Activated B cell treated with CpG ODN at 0.5 μM for 24 hours (primary cell): ENCODE measurements at regions not wholly inside any gene's neighbourhood (a gene's known extent, or its start where the extent isn't known, plus 50 kb on each side); places are given as distances from the start of the nearest gene placed in this dataset.
A peak's percentile ranks its signal among the peaks of the same experiment; 100 is the strongest.

Experiments used
- ATAC-seq: fragments of 200-7000 bp; cut with Tn5 transposase; one replicate; pipeline ENCODE4 v1.10.0; 2021; ENCODE audit warnings: low read depth, mild to moderate bottlenecking, moderate library complexity
- CTCF ChIA-PET: fragments of 350-600 bp; sonication (Branson Sonifier 250); formaldehyde crosslinking; loops from one replicate; lab custom pipeline; 2021; ENCODE audit warnings: antibody characterized with exemption; lab: Charles Lee
- POLR2A ChIA-PET: fragments of 350-600 bp; sonication (Branson Sonifier 250); formaldehyde crosslinking; loops from one replicate; lab custom pipeline; 2021; ENCODE audit warnings: antibody characterized with exemption; lab: Charles Lee
- DNase-seq: peaks from one replicate; pipeline ENCODE4 v3.0.0; 2022
- H3K27ac Mint-ChIP-seq: one replicate; pipeline ENCODE4 v1.8.0; 2020; ENCODE audit warnings: mixed read lengths
- H3K27me3 Mint-ChIP-seq: one replicate; pipeline ENCODE4 v1.8.0; 2021; ENCODE audit warnings: mixed read lengths
- H3K36me3 Mint-ChIP-seq: one replicate; pipeline ENCODE4 v1.8.0; 2021; ENCODE audit warnings: low read depth, mixed read lengths
- H3K4me1 Mint-ChIP-seq: one replicate; pipeline ENCODE4 v1.8.0; 2021; ENCODE audit warnings: mixed read lengths
- H3K4me3 Mint-ChIP-seq: one replicate; pipeline ENCODE4 v1.8.0; 2020; ENCODE audit warnings: mild to moderate bottlenecking, mixed read lengths
- H3K9me3 Mint-ChIP-seq: one replicate; pipeline ENCODE4 v1.8.0; 2020; ENCODE audit warnings: mixed read lengths
- CTCF ChIP-seq: fragments of 200-600 bp; IDR thresholded peaks from one replicate; pipeline ENCODE4 v1.8.0; 2022; ENCODE audit warnings: antibody characterized with exemption, mild to moderate bottlenecking
- intact Hi-C: fragments of 100-400 bp; cut with micrococcal nuclease; formaldehyde crosslinking; loops from one replicate; pipeline ENCODE4 v1.15.1; 2024

DNA sequence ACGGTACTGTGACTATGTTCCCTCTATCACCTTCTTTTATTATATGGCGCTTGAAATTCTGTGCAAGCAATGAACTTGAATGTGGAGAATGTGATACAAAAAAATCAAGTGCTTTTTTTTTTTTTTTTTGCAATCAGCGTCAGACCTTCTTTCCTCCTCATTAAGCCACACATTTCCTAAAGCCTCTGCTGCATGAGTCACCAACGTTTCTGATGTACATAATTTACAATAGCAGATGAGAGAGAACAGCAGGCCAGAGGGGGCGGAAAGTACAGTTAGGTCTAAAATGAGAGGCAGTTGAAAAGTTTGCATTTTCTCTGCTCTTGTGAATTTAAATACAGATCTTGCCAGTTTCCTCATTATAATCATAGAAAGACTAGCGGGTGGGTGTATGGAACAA, 114.6 kb upstream of the RIPOR2 start:
- POLR2A ChIA-PET = interaction anchor here (1.1 to 5.2 kb wide), 3 partner anchors 7 to 23 kb away, joined by 4 to 120 read pairs (median 9); no protein-coding TSS in a partner anchor

GRCh38 chr6:25051083-25051482, 115.3 kb upstream of the RIPOR2 start:
- Mint-ChIP-seq H3K27me3 (no peaks in the 10 kb centered on the region), H3K9me3 (no peaks in the 10 kb centered on the region), H3K27ac (peak overlapping the region; percentile 96), H3K4me1 (peaks cover 98% of the 10 kb centered on the region), H3K36me3 (no peaks in the 10 kb centered on the region), H3K4me3 (peak overlapping the region; percentile 75)
- ChIA-PET CTCF (interaction anchor here (0.7 kb wide), 1 partner anchor 24 kb away, joined by 3 read pairs; no protein-coding TSS in a partner anchor), POLR2A (interaction anchor here (0.8 to 5.2 kb wide), 5 partner anchors 8 to 23 kb away, joined by 3 to 120 read pairs (median 7); no protein-coding TSS in a partner anchor)
- DNase-seq (no peak), ATAC-seq (no peak)
- intact Hi-C loops = no loop called here
- no peak for TF ChIP-seq CTCF

More for the DNA sequence above, 114.6 kb upstream of the RIPOR2 start:
- no peak for DNase-seq
- intact Hi-C loops = loop anchor here (1.0 kb wide), 2 partner anchors 8 to 23 kb away; no protein-coding TSS in a partner anchor
- peak overlapping the region; percentile 75 for H3K4me3 Mint-ChIP-seq
- no peaks in the 10 kb centered on the region for H3K36me3 Mint-ChIP-seq
- H3K27ac Mint-ChIP-seq = peak overlapping the region; percentile 96
- H3K27me3 Mint-ChIP-seq = no peaks in the 10 kb centered on the region
- TF ChIP-seq CTCF = no peak
- CTCF ChIA-PET = interaction anchor here (0.6 kb wide), 1 partner anchor 24 kb away, joined by 3 read pairs; no protein-coding TSS in a partner anchor
- peak; percentile 53 for ATAC-seq
- H3K9me3 Mint-ChIP-seq = no peaks in the 10 kb centered on the region
- peaks cover 99% of the 10 kb centered on the region for H3K4me1 Mint-ChIP-seq

GRCh38 chr6:25052181-25052580, 116.4 kb upstream of the RIPOR2 start:
- CTCF ChIA-PET = interaction anchor here (0.7 to 4.3 kb wide), 5 partner anchors 9 to 60 kb away, joined by 3 to 31 read pairs (median 4); no protein-coding TSS in a partner anchor
- TF ChIP-seq CTCF = no peak
- no peak for DNase-seq
- peaks cover 98% of the 10 kb centered on the region for H3K4me1 Mint-ChIP-seq
- peak overlapping the region; percentile 96 for H3K27ac Mint-ChIP-seq
- peak overlapping the region; percentile 64 for H3K4me3 Mint-ChIP-seq
- H3K27me3 Mint-ChIP-seq = no peaks in the 10 kb centered on the region
- no peaks in the 10 kb centered on the region for H3K9me3 Mint-ChIP-seq
- POLR2A ChIA-PET = interaction anchor here (3.0 to 5.2 kb wide), 3 partner anchors 9 to 24 kb away, joined by 32 to 120 read pairs (median 36); no protein-coding TSS in a partner anchor
- ATAC-seq = no peak
- no peaks in the 10 kb centered on the region for H3K36me3 Mint-ChIP-seq
- intact Hi-C loops = no loop called here

DNA sequence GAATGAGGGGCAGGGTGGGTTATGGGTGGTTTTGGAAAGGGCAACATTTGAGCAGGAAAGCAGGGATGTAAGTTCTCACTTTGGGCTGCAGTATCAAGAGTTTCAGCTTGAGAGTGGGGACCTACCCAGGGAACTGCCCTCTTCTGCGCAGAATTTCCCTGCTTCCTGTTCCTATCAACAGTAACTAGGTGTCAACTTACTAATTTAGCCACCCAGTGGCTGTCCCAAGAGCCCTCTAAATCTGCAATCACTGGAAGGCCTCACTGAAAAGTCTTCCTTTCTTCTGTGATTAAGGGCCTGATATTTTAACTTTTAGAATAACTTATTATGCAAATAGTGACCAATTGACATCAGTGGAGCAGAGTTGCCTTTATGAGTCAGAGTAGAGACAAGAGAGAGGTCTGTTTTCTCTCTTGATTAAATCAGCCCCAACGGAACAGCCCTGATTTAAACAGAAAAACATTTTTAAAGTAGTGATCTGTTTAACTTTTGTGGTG, 118.2 kb upstream of the RIPOR2 start:
- peak overlapping the region; percentile 96 for H3K27ac Mint-ChIP-seq
- H3K36me3 Mint-ChIP-seq = no peaks in the 10 kb centered on the region
- intact Hi-C loops = loop anchor here (1.0 to 2.0 kb wide), 5 partner anchors 11 to 333 kb away; no protein-coding TSS in a partner anchor
- POLR2A ChIA-PET = interaction anchor here (0.6 to 5.2 kb wide), 16 partner anchors 8 to 220 kb away, joined by 3 to 120 read pairs (median 4); no protein-coding TSS in a partner anchor
- TF ChIP-seq CTCF = no peak
- H3K27me3 Mint-ChIP-seq = no peaks in the 10 kb centered on the region
- peaks cover 96% of the 10 kb centered on the region for H3K4me1 Mint-ChIP-seq
- CTCF ChIA-PET = interaction anchor here (0.7 to 4.3 kb wide), 10 partner anchors 9 to 62 kb away, joined by 3 to 31 read pairs (median 4); no protein-coding TSS in a partner anchor
- no peaks in the 10 kb centered on the region for H3K9me3 Mint-ChIP-seq
- ATAC-seq = peak; percentile 76
- H3K4me3 Mint-ChIP-seq = peak overlapping the region; percentile 75
- DNase-seq = no peak

DNA sequence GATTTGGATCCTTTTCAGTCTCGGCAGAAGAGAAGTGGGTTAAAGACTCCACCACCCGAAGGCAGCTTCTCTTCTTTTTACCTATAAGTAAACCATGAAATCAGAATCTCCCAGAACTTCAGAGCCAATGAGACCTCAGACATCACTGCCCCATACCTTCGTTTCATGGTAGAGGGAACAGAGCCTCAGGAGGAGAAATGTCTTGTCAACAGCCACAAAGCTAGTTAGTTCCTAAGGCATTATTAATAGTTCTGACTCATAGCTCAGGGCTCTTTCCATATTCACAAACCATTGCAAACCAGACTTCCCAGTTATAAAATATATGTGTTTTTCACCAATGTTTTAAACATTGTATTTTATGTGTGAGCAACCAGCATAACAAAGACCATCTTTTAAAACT, 118.7 kb upstream of the RIPOR2 start:
- TF ChIP-seq CTCF = no peak
- ChIA-PET CTCF (interaction anchor here (0.7 to 4.3 kb wide), 9 partner anchors 8 to 63 kb away, joined by 3 to 31 read pairs (median 4); no protein-coding TSS in a partner anchor), POLR2A (interaction anchor here (0.6 to 5.2 kb wide), 16 partner anchors 8 to 221 kb away, joined by 3 to 120 read pairs (median 4); no protein-coding TSS in a partner anchor)
- Mint-ChIP-seq H3K4me1 (peaks cover 91% of the 10 kb centered on the region), H3K36me3 (no peaks in the 10 kb centered on the region), H3K27me3 (no peaks in the 10 kb centered on the region), H3K27ac (peak overlapping the region; percentile 96), H3K4me3 (peak overlapping the region; percentile 75), H3K9me3 (no peaks in the 10 kb centered on the region)
- ATAC-seq = peak; percentile 9
- intact Hi-C loops = loop anchor here (1.0 to 2.0 kb wide), 5 partner anchors 11 to 334 kb away; no protein-coding TSS in a partner anchor
- DNase-seq = no peak
